Upper lobe of right lung (tissue), 1 donor: ENCODE measurements at regions not wholly inside any gene's neighbourhood (a gene's known extent, or its start where the extent isn't known, plus 50 kb on each side); places are given as distances from the start of the nearest gene placed in this dataset.

Source experiments
- ATAC-seq: fragments of 200-7000 bp; cut with Tn5 transposase; one replicate; pipeline ENCODE4 v1.9.1; 2020; ENCODE audit warnings: mild to moderate bottlenecking, moderate library complexity
- DNase-seq: peaks from one replicate; pipeline ENCODE4 v3.0.0-alpha.2; 2020
- H3K27ac ChIP-seq: fragments of 200-600 bp; one replicate; pipeline ENCODE4 v1.8.0; 2022
- H3K27me3 ChIP-seq: fragments of 200-600 bp; one replicate; pipeline ENCODE4 v1.8.0; 2022; ENCODE audit warnings: mild to moderate bottlenecking
- H3K36me3 ChIP-seq: fragments of 200-600 bp; one replicate; pipeline ENCODE4 v1.8.0; 2022
- H3K4me1 ChIP-seq: fragments of 200-600 bp; one replicate; pipeline ENCODE4 v1.8.0; 2022
- H3K4me3 ChIP-seq: fragments of 200-600 bp; one replicate; pipeline ENCODE4 v1.8.0; 2022; ENCODE audit warnings: mild to moderate bottlenecking
- H3K9me3 ChIP-seq: fragments of 200-600 bp; one replicate; pipeline ENCODE4 v1.8.0; 2022
- intact Hi-C: fragments of 100-400 bp; cut with DNase I; formaldehyde crosslinking; loops from one replicate; pipeline ENCODE4 v1.11.0; 2022
- TF ChIP-seq, protein P1 (sequence below): fragments of 200-600 bp; IDR thresholded peaks from one replicate; pipeline ENCODE4 v1.8.0; 2022; ENCODE audit warnings: antibody characterized with exemption
- donor health status: DM: no; HTN: yes; CAD: no; lungs with severe emphysema.

DNA sequence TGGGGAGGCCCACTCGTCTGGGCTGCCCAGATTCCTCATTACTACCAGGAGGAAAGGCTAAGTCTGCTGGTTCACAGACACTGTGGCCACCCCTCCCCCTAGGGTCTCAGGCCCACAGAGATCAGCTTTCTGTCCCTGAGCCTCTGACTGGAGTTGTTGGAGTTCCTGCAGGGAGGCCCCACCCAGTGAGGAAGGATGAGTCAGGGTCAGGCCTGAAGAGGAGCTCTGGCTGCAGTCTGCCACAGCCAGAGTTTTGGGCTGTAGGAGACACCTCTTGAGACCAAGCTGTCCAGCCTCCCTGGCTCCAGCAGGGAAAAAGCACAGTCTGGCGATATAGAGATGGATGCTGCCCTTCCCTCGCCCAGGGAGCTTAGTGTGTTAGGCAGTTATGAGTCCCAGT lies 720.9 kb upstream of the SEMA6D start:
- intact Hi-C loops: no loop called here
- TF ChIP-seq, protein P1, sequence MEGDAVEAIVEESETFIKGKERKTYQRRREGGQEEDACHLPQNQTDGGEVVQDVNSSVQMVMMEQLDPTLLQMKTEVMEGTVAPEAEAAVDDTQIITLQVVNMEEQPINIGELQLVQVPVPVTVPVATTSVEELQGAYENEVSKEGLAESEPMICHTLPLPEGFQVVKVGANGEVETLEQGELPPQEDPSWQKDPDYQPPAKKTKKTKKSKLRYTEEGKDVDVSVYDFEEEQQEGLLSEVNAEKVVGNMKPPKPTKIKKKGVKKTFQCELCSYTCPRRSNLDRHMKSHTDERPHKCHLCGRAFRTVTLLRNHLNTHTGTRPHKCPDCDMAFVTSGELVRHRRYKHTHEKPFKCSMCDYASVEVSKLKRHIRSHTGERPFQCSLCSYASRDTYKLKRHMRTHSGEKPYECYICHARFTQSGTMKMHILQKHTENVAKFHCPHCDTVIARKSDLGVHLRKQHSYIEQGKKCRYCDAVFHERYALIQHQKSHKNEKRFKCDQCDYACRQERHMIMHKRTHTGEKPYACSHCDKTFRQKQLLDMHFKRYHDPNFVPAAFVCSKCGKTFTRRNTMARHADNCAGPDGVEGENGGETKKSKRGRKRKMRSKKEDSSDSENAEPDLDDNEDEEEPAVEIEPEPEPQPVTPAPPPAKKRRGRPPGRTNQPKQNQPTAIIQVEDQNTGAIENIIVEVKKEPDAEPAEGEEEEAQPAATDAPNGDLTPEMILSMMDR: no peak

DNA sequence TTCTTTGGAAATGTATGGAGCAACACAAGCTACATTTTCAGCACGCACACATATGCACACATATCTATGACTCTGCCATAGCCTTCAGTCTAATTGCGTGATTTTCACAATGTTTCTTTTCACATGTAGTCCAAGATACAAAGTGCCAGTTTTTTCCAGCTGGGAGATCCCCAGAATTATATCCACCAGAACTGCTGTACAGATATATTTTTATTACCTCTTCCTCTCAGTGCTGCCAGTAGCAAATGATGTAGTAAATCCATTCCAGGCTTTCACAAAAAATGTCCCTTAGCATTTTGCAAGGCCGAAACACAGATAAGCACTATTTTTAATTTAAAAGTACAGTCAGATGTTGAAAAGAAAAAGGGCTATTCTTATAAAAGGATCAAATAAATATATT lies 719.8 kb upstream of the SEMA6D start:
- TF ChIP-seq, protein P1: no peak
- Histone ChIP-seq H3K36me3 (no peaks in the 10 kb centered on the region), H3K27me3 (no peaks in the 10 kb centered on the region), H3K4me1 (no peaks in the 10 kb centered on the region), H3K27ac (no peak overlapping the region), H3K9me3 (no peaks in the 10 kb centered on the region), H3K4me3 (no peak overlapping the region)
- intact Hi-C loops: no loop called here
- no peak for ATAC-seq
- DNase-seq: no peak

More for the DNA sequence above, 720.9 kb upstream of the SEMA6D start:
- no peak for ATAC-seq
- H3K4me1 ChIP-seq: no peaks in the 10 kb centered on the region
- no peak overlapping the region for H3K4me3 ChIP-seq
- H3K36me3 ChIP-seq: no peaks in the 10 kb centered on the region
- DNase-seq: no peak
- no peak overlapping the region for H3K27ac ChIP-seq
- H3K9me3 ChIP-seq: no peaks in the 10 kb centered on the region
- H3K27me3 ChIP-seq: no peaks in the 10 kb centered on the region

DNA sequence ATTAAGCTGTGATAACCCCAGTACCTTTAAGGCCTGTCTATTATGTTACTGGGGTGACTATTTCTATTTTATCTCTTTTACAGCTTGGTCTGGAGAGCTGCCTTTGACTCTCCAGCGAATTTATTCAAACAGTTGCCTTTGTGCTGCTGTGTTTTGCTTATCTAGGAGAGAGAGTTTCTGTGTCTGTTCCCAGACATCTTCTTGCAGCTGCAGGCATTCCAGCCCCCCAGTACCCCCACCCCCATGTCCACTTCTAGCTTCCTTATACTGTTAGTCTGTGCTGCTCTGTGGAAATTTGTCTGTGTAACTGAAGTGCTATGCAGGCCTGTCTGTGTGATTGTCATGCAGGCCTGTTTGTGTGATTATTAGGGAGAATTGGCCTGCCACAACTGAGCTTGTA lies 713.7 kb upstream of the SEMA6D start:
- H3K36me3 ChIP-seq: no peaks in the 10 kb centered on the region
- no peaks in the 10 kb centered on the region for H3K4me1 ChIP-seq
- H3K27me3 ChIP-seq: no peaks in the 10 kb centered on the region
- no peak for ATAC-seq
- intact Hi-C loops: no loop called here
- H3K27ac ChIP-seq: no peak overlapping the region
- TF ChIP-seq, protein P1: no peak
- DNase-seq: no peak
- H3K4me3 ChIP-seq: no peak overlapping the region
- H3K9me3 ChIP-seq: peaks cover 5% of the 10 kb centered on the region

DNA sequence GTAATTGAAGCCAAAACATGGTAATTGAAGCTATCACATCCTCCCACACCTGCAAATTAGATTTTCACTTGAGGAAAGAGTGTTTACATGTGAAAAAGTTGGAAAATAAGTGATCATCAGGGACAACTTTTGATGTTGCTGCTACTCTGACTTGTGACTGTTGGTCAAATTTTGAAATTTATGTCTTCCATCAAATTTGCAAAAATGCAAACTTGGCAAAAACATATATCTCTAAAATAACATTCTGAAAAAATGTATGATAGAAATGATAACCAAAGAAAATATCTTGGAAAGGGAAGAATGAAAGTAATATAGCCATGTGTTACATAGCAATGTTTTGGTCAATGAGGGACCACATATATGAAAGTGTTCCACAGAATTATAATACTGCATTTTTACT lies 703.9 kb upstream of the SEMA6D start:
- H3K36me3 ChIP-seq: no peaks in the 10 kb centered on the region
- ATAC-seq (no peak), DNase-seq (no peak)
- intact Hi-C loops: no loop called here
- no peak overlapping the region for H3K4me3 ChIP-seq
- no peaks in the 10 kb centered on the region for H3K9me3 ChIP-seq
- H3K27ac ChIP-seq: no peak overlapping the region
- H3K4me1 ChIP-seq: no peaks in the 10 kb centered on the region
- TF ChIP-seq, protein P1: no peak
- H3K27me3 ChIP-seq: no peaks in the 10 kb centered on the region

DNA sequence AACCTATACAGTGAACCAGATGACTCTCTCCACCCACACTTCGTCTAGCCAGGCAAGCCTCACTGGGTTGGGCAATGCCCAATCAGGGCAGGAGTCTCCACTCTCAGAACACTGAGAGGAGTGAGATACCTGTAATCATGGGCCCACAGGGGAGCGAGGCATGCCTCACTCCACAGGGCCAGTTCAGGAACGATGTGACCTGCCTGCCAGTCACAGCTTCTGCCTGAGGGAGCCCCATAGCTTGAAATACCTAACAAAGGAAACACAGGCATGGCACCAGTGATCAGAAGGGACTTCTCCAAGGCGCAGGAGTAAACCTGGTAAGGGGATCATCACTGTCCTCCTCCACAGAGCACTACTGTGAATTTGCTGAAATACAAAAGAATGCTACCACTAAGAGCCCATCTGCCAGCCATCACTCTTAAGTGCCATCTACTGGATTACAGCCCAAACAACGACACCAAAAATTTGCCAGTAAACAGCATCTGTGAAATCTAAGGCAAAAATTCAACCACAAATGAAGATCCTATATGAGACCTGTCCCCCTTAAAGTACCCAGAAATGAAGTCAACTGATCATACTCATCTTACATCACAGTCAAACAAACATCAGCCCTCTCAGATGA lies 689.9 kb upstream of the SEMA6D start:
- H3K27me3 ChIP-seq: no peaks in the 10 kb centered on the region
- ATAC-seq (no peak), DNase-seq (no peak)
- no peak overlapping the region for H3K4me3 ChIP-seq
- H3K9me3 ChIP-seq: no peaks in the 10 kb centered on the region
- TF ChIP-seq, protein P1: no peak
- H3K36me3 ChIP-seq: no peaks in the 10 kb centered on the region
- no peak overlapping the region for H3K27ac ChIP-seq
- intact Hi-C loops: loop anchor here (10.0 kb wide), 1 partner anchor 193 kb away; no protein-coding TSS in a partner anchor
- H3K4me1 ChIP-seq: no peaks in the 10 kb centered on the region
